ENCODE measurements at regions not wholly inside any gene's neighbourhood (a gene's known extent, or its start where the extent isn't known, plus 50 kb on each side); places are given as distances from the start of the nearest gene placed in this dataset.

DNA sequence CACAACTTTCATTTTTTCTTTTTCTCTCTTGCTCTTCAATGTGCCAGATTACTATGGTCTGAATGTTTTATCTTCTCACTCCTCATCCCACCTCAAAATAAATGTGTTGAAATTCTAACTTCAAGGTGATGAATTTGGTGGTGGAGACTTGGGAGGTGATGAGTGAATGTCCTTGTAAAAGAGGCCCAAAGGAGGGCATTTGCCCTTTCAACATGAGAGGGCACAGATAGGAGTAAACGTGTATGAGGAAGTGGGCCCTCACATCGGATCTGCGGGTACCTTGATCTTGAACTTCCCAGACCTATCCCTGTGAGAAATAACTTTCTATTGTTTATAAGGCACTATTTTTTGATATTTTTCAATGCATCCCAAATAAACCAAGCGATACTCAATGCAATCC lies 412.3 kb upstream of the ADGRL2 start:
- Histone ChIP-seq H3K27me3 (ENCODE audit: control insufficient read depth in 1 of 2, insufficient read depth in 1 of 2, low read length in 2 of 2) (no peaks in the 10 kb centered on the region), H3K18ac (ENCODE audit: low read depth in 1 of 2, low read length in 2 of 2) (no peak overlapping the region), H2BK120ac (ENCODE audit: low read depth, low read length) (no peak overlapping the region), H3K4me3 (ENCODE audit: insufficient read depth in 1 of 2, low read depth in 1 of 2, low read length in 2 of 2) (no peak overlapping the region), H2AK5ac (ENCODE audit: low read length, severe bottlenecking) (no peak overlapping the region), H2AFZ (ENCODE audit: low read depth, low read length) (no peak overlapping the region), H2BK5ac (ENCODE audit: low read depth, low read length, poor library complexity, severe bottlenecking) (no peak overlapping the region), H3K23ac (ENCODE audit: low read length in 2 of 2) (no peak overlapping the region), H4K91ac (ENCODE audit: low read length) (no peak overlapping the region), H2BK12ac (ENCODE audit: low read length in 2 of 2) (no peak overlapping the region), H3K4ac (ENCODE audit: low read depth in 1 of 2, low read length in 2 of 2) (no peak overlapping the region), H3K79me1 (replicated peaks; ENCODE audit: low read length, poor library complexity, severe bottlenecking) (no peaks in the 10 kb centered on the region), H3K9me3 (ENCODE audit: control insufficient read depth, low read length) (no peaks in the 10 kb centered on the region), H3K14ac (ENCODE audit: low read length in 2 of 2) (no peak overlapping the region), H2BK15ac (ENCODE audit: low read depth, poor library complexity, severe bottlenecking) (no peak overlapping the region), H3K36me3 (ENCODE audit: control insufficient read depth in 1 of 2, insufficient read depth in 2 of 2, low read depth in 1 of 2, low read length in 2 of 2) (no peaks in the 10 kb centered on the region), H3K27ac (ENCODE audit: low read length, poor library complexity, severe bottlenecking) (no peak overlapping the region), H4K8ac (ENCODE audit: low read length) (no peak overlapping the region), H3K4me1 (ENCODE audit: control insufficient read depth, insufficient read depth, low read depth, low read length) (no peaks in the 10 kb centered on the region), H3K4me2 (ENCODE audit: low read length, poor library complexity, severe bottlenecking) (no peak overlapping the region), H3K9ac (ENCODE audit: low read length) (no peak overlapping the region)
- 100% methylated on average over 1 of the region's 4 CpGs for WGBS
- no peak for DNase-seq

DNA sequence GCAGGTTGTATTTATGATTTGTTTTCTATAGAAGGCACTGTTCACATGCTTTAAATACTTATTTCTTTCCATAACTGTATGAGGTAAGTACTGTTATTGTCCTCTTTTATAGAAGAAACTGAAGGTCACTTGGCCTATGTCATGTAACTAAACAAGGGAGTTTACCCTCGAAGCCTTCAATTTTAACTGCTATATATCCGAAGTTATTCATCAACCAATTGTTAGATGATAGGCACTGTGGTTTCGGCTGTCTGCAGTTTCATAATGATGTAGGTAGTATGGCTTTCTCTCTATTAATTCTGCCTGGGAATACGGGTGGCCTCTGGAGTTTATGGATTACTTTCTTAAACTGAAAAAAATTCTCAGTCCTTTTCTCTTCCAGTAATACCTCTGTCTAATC lies 413.3 kb upstream of the ADGRL2 start:
- H2AK5ac ChIP-seq (ENCODE audit: low read length, severe bottlenecking), result no peak overlapping the region
- no peak overlapping the region for H3K9ac ChIP-seq (ENCODE audit: low read length)
- H2BK120ac ChIP-seq (ENCODE audit: low read depth, low read length), result no peak overlapping the region
- H3K36me3 ChIP-seq (ENCODE audit: control insufficient read depth in 1 of 2, insufficient read depth in 2 of 2, low read depth in 1 of 2, low read length in 2 of 2), result no peaks in the 10 kb centered on the region
- H3K79me1 ChIP-seq (replicated peaks; ENCODE audit: low read length, poor library complexity, severe bottlenecking), result no peaks in the 10 kb centered on the region
- no peak overlapping the region for H3K4me2 ChIP-seq (ENCODE audit: low read length, poor library complexity, severe bottlenecking)
- no peak overlapping the region for H2AFZ ChIP-seq (ENCODE audit: low read depth, low read length)
- H4K91ac ChIP-seq (ENCODE audit: low read length), result no peak overlapping the region
- H2BK5ac ChIP-seq (ENCODE audit: low read depth, low read length, poor library complexity, severe bottlenecking), result no peak overlapping the region
- H2BK15ac ChIP-seq (ENCODE audit: low read depth, poor library complexity, severe bottlenecking), result no peak overlapping the region
- no peaks in the 10 kb centered on the region for H3K4me1 ChIP-seq (ENCODE audit: control insufficient read depth, insufficient read depth, low read depth, low read length)
- no peak overlapping the region for H4K8ac ChIP-seq (ENCODE audit: low read length)
- no peak overlapping the region for H3K4ac ChIP-seq (ENCODE audit: low read depth in 1 of 2, low read length in 2 of 2)
- H3K14ac ChIP-seq (ENCODE audit: low read length in 2 of 2), result no peak overlapping the region
- H3K27ac ChIP-seq (ENCODE audit: low read length, poor library complexity, severe bottlenecking), result no peak overlapping the region
- no peaks in the 10 kb centered on the region for H3K9me3 ChIP-seq (ENCODE audit: control insufficient read depth, low read length)
- H3K23ac ChIP-seq (ENCODE audit: low read length in 2 of 2), result no peak overlapping the region
- DNase-seq, result no peak
- no peak overlapping the region for H2BK12ac ChIP-seq (ENCODE audit: low read length in 2 of 2)
- WGBS, result 100% methylated on average over 4 of the region's 4 CpGs
- H3K4me3 ChIP-seq (ENCODE audit: insufficient read depth in 1 of 2, low read depth in 1 of 2, low read length in 2 of 2), result no peak overlapping the region
- no peak overlapping the region for H3K18ac ChIP-seq (ENCODE audit: low read depth in 1 of 2, low read length in 2 of 2)
- no peaks in the 10 kb centered on the region for H3K27me3 ChIP-seq (ENCODE audit: control insufficient read depth in 1 of 2, insufficient read depth in 1 of 2, low read length in 2 of 2)

DNA sequence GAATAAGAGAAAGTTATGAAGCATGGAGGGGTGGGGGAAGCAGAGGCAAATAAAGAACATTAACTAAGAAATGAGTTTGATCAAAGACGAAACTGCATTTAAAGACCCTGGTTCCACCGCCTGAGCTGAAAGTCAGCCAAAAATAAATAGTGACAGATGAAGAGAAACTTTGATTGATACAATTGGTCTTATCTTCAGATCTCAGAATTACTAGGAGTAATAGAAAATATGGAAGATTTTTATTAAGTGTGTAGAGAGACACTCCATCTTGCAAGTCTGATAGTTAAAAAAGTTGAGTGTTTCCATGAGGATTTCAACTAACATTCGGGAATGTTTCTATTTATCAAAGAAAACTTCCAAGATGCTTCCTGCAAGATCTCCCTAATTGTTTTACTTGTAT lies 418.2 kb upstream of the ADGRL2 start:
- no peak overlapping the region for H3K18ac ChIP-seq (ENCODE audit: low read depth in 1 of 2, low read length in 2 of 2)
- WGBS, result 98% methylated on average over 3 of the region's 3 CpGs
- H3K9ac ChIP-seq (ENCODE audit: low read length), result no peak overlapping the region
- H3K27me3 ChIP-seq (ENCODE audit: control insufficient read depth in 1 of 2, insufficient read depth in 1 of 2, low read length in 2 of 2), result no peaks in the 10 kb centered on the region
- no peak overlapping the region for H3K4ac ChIP-seq (ENCODE audit: low read depth in 1 of 2, low read length in 2 of 2)
- H3K4me1 ChIP-seq (ENCODE audit: control insufficient read depth, insufficient read depth, low read depth, low read length), result no peaks in the 10 kb centered on the region
- no peaks in the 10 kb centered on the region for H3K9me3 ChIP-seq (ENCODE audit: control insufficient read depth, low read length)
- no peak for DNase-seq
- no peak overlapping the region for H2BK5ac ChIP-seq (ENCODE audit: low read depth, low read length, poor library complexity, severe bottlenecking)
- H3K4me3 ChIP-seq (ENCODE audit: insufficient read depth in 1 of 2, low read depth in 1 of 2, low read length in 2 of 2), result no peak overlapping the region
- no peaks in the 10 kb centered on the region for H3K79me1 ChIP-seq (replicated peaks; ENCODE audit: low read length, poor library complexity, severe bottlenecking)
- H4K91ac ChIP-seq (ENCODE audit: low read length), result no peak overlapping the region
- no peak overlapping the region for H3K23ac ChIP-seq (ENCODE audit: low read length in 2 of 2)
- no peak overlapping the region for H3K27ac ChIP-seq (ENCODE audit: low read length, poor library complexity, severe bottlenecking)
- H2BK120ac ChIP-seq (ENCODE audit: low read depth, low read length), result no peak overlapping the region
- no peak overlapping the region for H3K14ac ChIP-seq (ENCODE audit: low read length in 2 of 2)
- no peak overlapping the region for H2AFZ ChIP-seq (ENCODE audit: low read depth, low read length)
- no peak overlapping the region for H2BK15ac ChIP-seq (ENCODE audit: low read depth, poor library complexity, severe bottlenecking)
- no peak overlapping the region for H2BK12ac ChIP-seq (ENCODE audit: low read length in 2 of 2)
- no peak overlapping the region for H4K8ac ChIP-seq (ENCODE audit: low read length)
- H2AK5ac ChIP-seq (ENCODE audit: low read length, severe bottlenecking), result no peak overlapping the region
- no peaks in the 10 kb centered on the region for H3K36me3 ChIP-seq (ENCODE audit: control insufficient read depth in 1 of 2, insufficient read depth in 2 of 2, low read depth in 1 of 2, low read length in 2 of 2)
- H3K4me2 ChIP-seq (ENCODE audit: low read length, poor library complexity, severe bottlenecking), result no peak overlapping the region

DNA sequence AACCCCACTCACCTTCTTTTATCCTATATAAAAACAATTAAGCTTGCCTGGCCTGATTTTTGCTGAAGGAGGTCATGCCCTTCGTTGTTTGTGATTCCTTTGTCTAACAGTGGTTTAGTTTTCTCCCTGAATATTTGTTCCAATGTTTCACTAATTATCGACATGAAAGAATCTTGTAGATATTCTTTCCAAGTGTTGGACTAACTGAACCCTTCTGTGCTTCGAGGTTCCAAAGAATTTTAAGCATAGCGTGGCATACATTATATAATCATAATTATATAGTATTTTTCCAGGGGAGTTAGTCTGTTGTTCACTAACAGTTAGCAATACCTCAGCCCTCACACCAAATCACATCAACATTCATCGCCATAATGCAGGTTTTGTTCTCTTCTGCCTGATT lies 418.9 kb upstream of the ADGRL2 start:
- Histone ChIP-seq H2BK15ac (ENCODE audit: low read depth, poor library complexity, severe bottlenecking) (no peak overlapping the region), H2BK5ac (ENCODE audit: low read depth, low read length, poor library complexity, severe bottlenecking) (no peak overlapping the region), H3K79me1 (replicated peaks; ENCODE audit: low read length, poor library complexity, severe bottlenecking) (no peaks in the 10 kb centered on the region), H3K27me3 (ENCODE audit: control insufficient read depth in 1 of 2, insufficient read depth in 1 of 2, low read length in 2 of 2) (no peaks in the 10 kb centered on the region), H3K9me3 (ENCODE audit: control insufficient read depth, low read length) (no peaks in the 10 kb centered on the region), H3K23ac (ENCODE audit: low read length in 2 of 2) (no peak overlapping the region), H2BK120ac (ENCODE audit: low read depth, low read length) (no peak overlapping the region), H3K14ac (ENCODE audit: low read length in 2 of 2) (no peak overlapping the region), H2BK12ac (ENCODE audit: low read length in 2 of 2) (no peak overlapping the region), H4K8ac (ENCODE audit: low read length) (no peak overlapping the region), H4K91ac (ENCODE audit: low read length) (no peak overlapping the region), H2AK5ac (ENCODE audit: low read length, severe bottlenecking) (no peak overlapping the region), H3K4ac (ENCODE audit: low read depth in 1 of 2, low read length in 2 of 2) (no peak overlapping the region), H3K9ac (ENCODE audit: low read length) (no peak overlapping the region), H3K4me2 (ENCODE audit: low read length, poor library complexity, severe bottlenecking) (no peak overlapping the region), H2AFZ (ENCODE audit: low read depth, low read length) (no peak overlapping the region), H3K36me3 (ENCODE audit: control insufficient read depth in 1 of 2, insufficient read depth in 2 of 2, low read depth in 1 of 2, low read length in 2 of 2) (no peaks in the 10 kb centered on the region), H3K4me1 (ENCODE audit: control insufficient read depth, insufficient read depth, low read depth, low read length) (no peaks in the 10 kb centered on the region), H3K4me3 (ENCODE audit: insufficient read depth in 1 of 2, low read depth in 1 of 2, low read length in 2 of 2) (no peak overlapping the region), H3K27ac (ENCODE audit: low read length, poor library complexity, severe bottlenecking) (no peak overlapping the region), H3K18ac (ENCODE audit: low read depth in 1 of 2, low read length in 2 of 2) (no peak overlapping the region)
- no peak for DNase-seq
- WGBS, result no CpG with 5 or more reads among the region's 5 CpGs

All from mesenchymal stem cell (in vitro differentiated cells and primary cell).